Forelimb muscle (tissue), 1 donor: ENCODE measurements at regions not wholly inside any gene's neighbourhood (a gene's known extent, or its start where the extent isn't known, plus 50 kb on each side); places are given as distances from the start of the nearest gene placed in this dataset.
"Not testable (repeated sequence)": the region's sequence is repeated elsewhere in the genome, so short reads cannot be mapped to it uniquely, and the experiment has no call there.

Experiments used
- DNase-seq: peaks from one replicate; pipeline ENCODE4 v3.0.0-alpha.2; 2013; ENCODE audit warnings: low read depth

DNA sequence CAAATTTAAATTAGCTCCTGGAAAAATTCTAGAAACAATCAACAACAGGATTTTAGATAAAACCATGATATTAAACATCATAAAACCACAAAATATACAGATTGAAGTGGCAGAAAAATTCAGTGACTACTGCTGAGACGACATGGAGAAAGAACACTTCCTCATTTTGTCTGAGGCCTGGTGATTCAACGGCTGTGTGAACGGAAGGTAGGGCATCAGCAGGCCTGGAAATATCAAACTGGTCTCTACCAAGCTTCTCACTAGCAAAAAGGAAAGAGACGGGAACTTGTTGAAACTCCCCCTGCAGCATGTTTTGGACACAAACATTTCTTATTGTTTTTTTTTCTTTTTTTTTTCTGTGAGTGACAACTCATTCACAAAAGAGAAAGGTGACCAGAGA, 58.0 kb upstream of the AHI1 start:
- no peak for DNase-seq

DNA sequence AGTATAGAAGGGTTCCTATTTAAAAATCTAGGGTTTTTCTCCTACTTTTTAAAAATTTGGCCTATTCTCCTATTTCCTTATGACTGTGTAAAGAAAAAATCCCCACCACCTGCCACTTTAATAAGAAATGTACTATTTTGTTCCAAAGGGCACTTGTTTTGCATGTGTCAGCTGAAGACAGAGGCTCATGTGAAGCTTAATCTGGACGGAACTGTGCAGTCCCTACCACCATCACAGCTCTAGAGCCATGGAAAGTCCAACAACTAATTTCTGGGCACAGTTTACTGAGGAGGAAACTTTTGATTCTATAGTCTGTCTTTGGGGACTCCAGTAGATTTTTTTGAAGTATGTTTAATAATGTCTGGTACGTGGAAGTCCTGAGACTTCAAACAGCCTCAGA, 60.0 kb upstream of the AHI1 start:
- no peak for DNase-seq

DNA sequence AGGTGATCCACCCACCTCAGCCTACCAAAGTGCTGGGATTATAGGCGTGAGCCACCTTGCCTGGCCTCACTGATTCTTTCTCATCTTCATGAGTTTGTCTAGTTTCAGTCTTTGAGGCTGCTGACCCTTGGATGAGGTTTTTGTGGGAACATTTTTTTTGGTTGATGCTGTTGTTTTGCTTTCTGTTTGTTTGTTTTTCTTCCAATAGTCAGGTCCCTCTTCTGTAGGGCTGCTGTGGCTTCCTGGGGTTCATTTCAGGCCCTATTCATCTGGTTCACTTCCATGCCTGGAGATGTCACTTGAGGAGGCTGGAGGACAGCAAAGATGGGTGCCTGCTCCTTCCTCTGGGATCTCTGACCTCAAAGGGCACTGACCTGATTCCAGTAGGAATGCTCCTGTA, 68.1 kb upstream of the AHI1 start:
- not testable (repeated sequence) for DNase-seq

DNA sequence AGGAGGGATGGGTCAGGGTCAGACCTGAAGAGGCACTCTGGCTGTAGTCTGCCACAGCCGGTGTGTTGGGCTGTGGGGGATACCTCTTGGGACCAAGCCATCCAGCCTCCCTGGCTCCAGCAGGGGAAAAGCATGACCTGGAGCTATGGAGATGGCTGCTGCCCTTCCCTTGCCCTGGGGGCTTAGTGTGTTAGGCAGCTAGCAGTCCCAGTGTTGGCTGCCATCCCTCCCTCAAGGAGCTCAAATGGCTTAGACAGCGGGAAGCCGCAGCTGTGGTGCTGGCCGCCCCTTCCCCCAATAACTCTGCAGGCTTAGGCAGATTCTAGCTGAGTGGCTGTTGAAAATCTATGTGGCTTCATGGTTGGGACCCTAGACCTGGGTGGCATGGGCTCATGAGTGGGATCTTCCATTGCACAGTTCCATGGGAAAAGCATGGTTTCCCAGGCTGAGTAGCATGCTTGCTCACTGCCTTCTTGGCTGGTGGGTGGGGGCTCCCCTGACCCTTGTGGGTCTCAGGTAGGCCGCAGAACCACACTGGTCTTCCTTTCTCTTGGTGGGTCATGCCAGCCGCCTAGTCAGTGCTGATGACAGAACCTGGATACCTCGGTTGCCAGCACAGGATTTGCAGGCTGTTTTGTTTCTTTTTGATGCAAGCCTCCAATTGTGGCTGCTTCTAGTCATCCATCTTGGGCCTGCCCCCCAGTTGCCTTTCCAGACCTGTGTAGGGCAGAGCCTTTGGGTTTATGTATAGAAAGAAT, 69.0 kb upstream of the AHI1 start:
- DNase-seq = no peak

DNA sequence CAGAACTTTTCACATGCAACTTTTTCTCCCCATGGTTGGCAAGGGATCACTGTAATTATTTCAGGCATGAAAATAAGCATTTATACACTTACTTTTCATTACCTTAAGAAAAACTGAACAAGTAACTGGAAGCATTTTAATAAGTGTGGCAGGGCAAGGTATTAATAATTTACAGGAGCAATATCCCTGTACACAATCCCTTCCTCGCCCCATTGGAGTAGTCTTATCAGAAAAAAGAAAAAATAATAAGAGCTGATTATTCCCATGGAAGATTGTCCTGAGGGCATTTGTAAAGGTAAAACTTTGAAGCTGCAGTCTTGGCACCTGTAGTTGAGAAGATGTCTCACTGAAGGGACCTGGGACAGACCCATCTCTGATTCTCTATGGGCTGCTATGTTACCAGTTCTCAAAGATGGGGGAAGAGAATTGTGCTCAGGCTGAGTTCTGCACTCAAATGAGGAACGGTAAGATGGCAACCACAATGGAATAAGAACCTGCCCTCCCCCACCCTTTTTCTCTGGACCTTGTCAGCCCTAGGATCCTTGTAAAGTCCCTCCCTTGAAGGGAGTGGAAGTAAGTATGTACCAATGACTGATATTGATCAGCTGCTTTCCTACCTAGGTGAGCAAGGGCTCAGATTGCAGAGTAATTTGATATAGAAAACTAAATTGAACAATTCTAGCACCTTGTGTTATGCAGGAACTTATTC, 70.0 kb upstream of the AHI1 start:
- no peak for DNase-seq

DNA sequence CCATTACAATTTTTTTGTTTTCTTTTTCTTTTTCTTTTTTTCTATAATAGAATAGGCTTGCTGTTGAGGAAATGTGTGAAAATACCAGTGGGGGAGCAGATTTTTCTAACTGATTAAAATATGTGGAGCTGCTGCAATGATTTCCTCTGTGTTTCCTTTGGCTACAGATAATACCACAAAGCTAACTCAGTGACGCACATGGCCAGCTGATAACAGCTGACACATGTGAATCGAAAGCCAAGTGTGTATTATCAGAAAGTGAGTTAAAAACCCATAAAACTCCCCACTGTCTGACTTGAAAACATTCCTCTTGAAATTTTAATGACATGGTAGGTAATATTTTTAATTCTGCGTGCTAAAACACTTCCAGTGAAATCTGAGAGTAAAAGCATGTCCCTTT, 70.8 kb upstream of the AHI1 start:
- DNase-seq = peak; percentile 22

DNA sequence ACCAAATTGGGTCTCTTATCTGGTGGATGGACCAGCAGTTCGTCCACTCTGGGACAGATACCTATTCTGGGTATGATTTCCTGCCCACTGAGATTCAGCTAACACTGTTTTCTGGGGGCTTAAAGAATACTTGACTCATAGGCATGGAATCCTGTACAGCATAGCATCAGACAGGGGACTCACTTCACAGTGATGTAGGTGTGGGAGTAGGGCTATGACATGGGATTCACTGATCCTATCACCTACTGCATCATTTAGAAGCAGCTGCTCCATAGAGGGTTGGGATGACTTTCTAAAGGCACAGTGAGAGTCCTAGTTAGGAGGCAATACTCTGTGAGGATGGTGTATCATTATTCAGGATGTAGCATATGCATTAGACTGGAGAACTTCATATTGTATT, 74.5 kb upstream of the AHI1 start:
- no peak for DNase-seq

DNA sequence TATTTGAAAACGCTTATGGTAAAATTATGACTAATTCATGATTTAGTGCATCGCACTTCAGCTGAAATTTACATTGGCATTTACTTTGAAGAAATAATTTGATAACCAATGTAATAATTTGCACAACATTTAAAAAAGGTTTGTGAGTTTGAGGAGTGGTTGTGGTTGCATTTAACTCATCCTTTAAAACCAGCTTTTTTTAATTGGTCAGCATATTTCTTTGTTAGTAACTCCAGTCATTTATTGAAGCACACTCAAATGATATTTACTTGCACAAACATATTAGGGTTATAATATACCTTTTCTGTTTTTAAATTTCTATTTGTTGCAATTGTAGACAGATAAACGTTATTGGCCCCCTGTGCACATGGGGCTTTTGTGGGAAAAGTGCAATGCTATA, 78.1 kb upstream of the AHI1 start:
- DNase-seq = no peak

DNA sequence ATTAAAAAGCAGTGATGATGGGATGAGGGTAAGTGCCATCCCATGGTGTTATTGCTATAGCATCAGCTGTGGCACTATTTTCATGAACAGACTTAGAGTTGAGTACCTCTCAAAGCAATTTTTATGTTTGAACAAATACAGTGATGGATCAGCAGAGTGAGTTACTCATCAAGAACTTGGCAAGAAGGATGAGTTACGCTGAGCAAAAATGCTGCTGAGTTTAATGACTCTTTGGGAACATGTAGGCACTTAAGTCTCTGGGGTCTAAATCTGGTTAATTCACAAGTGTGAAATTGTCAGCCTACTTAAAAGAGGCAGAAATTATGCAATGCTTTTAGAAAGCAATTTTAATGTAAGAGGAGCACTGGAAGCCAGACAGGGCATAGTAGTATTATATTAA, 78.5 kb upstream of the AHI1 start:
- DNase-seq = no peak

DNA sequence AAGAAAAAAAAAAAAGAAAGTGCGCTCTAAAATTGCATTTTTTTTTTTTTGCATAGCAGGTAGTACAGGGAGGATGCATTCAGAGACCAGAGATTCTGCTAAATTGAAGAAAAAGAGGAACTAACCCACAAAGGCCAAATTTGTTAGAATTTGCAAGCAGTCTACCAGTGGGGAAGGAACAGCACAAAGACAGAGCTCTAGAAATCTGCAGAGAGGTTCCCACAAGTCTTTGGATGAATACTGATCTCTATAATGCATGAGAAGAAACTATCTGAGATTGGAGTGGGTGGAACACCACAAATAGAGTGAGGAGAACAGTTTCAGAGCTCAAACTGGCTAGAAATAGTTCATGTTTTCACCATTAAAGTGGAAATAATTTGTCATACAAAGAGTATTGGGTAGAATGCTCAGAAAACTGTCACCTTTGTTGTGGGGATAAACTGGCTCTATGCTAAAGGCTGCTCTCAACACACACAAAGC, 79.6 kb upstream of the AHI1 start:
- DNase-seq = no peak

DNA sequence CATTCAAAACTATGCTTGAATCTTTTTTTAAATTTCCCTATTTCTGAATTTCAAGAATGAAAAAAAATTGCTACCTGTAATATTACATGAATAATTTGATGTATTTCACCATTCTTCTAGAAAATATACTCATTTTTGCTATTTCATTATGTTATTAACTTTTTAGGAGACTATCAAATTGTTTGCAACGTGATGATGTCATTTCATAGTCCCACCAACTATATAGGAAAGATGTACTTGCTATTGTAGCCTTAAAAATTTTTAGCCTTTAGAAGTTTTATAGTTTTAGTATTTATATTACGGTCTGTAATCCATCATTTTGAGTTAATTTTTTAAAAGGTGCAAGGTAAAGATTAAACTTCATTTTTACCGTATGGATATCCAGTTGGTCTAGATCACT, 81.4 kb upstream of the AHI1 start:
- DNase-seq = no peak

DNA sequence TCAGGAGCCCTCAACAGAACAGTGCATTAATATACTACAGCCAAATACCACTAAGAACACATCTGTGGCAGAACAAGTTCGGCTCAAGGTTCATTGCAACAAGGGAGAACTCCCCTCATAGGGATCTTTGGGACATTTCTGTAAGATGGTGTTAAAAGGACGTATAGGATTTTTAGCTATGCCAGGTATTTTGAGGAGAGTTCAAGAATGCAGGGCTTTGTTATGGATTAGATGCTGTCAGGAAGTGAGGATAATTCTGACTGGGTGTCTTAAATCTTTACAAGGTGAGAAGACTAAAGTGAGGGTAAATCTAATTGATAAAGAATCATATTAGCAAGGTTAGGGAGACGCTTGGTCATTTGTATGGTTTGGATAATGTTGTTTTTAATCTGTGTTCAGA, 83.7 kb upstream of the AHI1 start:
- DNase-seq = no peak

DNA sequence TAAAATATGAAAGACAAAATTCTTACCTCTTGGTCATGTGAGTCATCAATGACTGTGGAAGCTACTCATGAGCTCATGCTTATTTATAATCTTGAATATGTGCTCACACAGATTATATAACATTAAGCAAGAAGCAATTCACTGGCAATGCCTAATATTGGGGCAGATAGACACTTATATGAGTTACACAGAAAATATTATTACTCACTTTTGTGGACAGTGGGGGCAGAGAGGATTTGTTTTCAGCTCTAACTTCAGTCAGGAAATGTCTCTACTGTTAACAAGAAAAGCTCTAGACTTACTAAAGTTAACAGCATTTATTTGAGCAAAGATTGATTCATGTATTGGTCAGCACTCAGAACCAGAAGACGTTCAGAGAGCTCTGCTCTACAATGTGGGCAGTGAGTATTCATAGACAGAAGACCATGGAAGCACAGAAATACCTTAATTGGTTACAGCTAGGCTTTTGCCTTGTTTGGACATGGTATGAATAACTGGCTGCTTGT, 85.8 kb upstream of the AHI1 start:
- no peak for DNase-seq

DNA sequence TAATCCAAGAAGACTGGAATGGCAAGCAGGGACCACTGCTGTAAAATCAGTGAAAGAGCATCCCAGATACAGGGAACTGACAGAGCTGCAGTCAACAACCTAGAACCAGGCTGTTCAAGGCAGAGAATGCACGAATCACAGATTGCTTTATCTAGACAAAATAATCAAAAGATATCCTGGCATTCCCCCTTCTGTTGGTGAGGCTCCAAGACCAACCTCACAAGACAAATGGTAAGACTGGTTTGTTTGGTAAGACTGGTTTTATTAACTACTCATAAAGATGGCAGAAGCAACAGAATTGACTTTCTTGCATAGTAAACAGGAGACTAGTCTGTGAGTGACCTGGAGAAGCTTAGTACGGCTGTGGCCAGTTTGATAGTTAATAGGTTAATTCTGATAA, 88.8 kb upstream of the AHI1 start:
- no peak for DNase-seq

DNA sequence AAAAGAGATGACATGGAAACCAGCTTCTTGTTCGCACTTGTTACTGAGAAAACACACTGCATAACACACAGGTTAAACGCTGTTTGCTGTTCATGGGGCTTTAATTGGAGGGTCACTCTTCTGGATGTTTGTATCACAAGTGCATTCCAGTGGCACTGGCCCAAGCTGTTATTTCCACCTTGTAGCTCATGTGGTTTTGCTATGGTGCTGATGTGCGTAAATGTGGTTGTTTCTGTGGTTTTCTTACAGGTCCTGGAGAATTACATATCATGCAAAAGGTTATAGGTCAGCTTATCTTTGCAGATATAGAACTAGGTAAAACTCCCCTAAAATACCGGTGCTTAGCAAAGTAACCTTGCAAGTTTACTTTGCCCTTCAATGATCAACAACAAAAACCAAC, 89.3 kb upstream of the AHI1 start:
- DNase-seq = no peak

DNA sequence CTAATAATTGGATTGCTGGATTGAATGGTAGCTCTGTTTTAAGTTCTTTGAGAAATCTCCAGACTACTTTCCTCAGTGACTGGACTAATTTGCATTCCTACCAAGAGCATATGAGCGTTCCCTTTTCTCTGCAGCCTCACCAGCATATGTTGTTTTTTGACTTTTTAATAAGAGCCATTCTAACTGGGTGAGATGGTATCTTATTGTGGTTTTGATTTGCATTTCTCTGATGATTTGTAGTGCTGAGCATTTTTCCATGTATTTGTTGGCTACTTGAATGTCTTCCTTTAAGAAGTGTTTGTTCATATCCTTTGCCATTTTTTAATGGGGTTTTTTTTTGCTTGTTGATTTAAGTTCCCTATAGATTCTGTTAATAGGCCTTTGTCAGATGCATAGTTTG, 94.7 kb upstream of the AHI1 start:
- no peak for DNase-seq

DNA sequence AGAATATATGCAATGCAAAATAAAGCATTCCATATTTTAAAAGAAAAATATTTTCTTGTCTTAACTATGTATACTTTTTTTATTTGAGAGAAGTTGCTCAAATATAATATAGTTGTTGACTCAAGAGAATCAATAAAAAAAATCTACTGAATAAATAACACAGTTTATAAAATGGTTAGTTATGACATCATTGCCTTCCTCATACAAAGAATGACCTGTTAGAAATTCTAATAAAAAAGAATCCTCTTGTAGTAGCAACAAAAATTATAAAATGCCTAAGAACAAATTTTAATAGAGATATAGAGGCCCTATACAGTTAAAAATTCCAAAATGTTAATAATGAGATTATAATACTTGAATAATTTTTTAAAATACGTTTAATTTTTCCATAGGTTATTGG, 96.5 kb upstream of the AHI1 start:
- no peak for DNase-seq

DNA sequence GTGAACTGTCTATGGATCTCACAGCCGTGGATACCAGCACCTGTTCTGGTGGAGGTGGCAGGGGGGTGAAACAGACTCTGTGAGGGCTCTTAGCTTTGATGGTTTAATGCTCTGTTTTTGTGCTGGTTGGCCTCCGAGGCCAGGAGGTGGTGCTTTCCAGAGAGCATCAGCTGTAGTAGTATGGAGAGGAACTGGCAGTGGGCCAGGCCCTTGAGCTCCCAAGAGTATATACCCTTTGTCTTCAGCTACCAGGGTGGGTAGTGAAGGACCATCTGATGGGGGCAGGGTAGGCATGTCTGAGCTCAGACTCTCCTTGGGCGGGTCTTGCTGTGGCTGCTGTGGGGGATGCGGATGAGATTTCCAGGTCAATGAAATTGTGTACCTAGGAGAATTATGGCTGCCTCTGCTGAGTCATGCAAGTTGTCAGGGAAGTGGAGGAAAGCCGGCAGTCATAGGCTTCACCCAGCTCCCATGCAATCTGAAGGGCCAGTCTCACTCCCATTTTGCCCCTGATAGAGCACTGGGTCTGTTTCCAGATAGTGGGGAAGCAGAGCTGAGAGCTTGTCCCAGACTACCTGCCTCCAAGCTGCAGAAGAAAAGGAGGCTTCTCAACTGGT, 102.7 kb upstream of the AHI1 start:
- no peak for DNase-seq

DNA sequence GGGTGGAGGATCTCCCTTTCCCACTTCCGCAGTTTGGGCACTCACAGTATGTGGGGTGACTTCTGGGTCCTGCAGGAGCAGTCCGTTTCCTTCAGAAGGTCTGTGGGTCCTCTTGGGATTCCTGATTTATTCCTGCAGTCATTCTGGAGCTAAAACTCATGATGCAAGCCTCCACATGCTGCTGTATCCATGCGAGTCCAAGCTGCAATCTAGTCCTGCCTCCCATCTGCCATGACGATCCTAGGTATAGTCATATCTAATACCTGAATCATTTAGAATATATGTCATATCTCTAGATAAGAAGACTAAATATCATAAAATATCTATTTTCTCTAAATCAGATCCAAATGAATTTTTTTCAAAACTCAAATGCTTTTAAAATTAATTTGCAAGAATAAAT, 103.4 kb upstream of the AHI1 start:
- no peak for DNase-seq

DNA sequence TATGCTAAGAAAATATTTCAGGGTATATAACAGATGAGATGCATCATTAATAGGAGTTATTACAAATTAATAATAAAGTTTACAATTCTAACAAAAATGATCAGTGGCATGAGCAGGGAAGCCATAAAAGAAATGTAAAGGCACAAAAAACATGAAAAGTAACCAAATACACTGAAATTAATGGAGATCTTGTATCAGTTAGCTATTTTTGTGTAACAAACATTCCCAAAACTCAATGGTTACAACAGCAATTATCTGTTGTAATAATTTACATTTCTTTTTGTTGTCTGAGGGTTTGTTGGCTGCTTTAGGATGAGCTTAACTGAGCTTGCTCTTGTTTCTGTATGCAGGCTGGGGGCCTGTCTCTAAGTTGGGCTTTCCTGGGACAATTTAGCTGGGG, 104.3 kb upstream of the AHI1 start:
- DNase-seq = no peak

DNA sequence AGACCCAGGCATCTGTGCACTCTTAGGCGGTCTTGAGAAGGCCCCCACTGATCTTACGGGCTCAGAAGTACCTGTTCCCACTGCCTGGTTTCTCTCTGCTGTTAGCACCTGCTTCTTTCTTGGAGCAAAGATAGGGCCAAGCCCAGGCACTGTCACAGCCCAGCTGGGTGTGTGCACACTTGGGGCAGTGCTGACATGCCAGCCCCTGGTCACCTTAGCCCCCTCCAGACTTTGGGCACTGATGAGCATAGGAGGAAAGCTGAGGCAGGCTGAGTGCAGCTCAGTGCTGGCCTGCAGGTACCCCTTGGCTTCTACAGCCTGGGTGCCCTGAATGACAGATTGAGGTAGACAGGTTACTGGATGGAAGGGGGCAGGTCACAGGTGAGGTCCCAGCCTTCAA, 105.7 kb upstream of the AHI1 start:
- no peak for DNase-seq

DNA sequence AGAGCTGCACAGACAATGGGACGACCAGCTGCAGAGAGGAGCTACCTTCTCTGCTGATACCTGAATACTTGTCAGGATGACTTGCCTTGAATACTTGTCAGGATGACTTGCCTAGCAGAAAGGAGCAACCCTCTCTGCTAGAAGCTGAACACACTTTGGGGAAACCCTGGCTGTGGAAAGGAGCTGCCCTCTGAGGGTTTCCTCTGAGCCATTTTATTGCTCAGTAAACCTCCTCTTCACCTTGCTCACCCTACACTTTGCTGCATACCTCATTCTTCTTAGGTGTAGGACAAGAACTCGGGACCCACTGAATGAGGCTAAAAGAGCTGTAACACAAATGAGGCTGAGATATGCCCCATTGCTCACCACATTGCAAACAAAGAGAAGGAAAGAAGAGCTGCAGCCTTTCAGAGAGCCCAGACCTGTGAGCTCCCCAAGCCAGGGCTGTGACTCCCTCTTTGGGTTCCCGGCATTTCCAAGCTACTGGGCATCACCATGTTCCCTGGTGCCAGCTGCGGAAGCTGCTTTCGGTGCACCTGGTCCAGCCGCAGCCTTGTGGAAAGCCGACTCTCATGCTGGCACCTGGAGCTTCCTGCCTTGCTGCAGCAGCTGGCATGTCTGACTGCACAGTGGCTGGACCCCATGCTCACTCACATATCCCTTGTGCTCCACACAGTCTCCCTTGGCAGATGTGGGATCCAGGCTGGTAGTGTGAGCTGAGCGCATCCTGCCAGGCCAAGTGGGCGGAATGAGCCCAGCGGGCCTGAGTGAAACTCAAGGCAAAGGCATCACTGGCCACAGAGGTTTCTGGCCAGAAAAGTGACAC, 106.7 kb upstream of the AHI1 start:
- DNase-seq = no peak
